ENCODE measurements at regions not wholly inside any gene's neighbourhood (a gene's known extent, or its start where the extent isn't known, plus 50 kb on each side); places are given as distances from the start of the nearest gene placed in this dataset.

DNA sequence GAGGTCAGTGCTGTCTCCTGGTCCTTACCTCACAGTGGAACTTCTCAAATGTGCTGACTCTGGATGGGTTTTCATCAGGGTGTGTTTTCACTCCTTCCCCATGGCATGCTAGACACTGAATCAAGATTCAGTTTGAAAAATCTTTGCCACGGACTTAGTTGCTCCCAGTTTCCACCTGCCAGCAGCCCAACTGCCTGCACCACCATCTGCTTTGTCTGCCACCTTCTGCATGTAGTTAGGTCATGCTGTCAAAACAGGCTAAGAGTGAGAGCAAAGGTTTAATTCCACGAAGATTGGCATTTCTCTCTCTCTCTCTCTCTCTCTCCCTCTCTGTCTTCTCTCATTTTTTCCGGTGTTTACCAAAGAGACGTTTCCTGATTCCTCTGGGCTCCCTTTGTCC lies 258.0 kb upstream of the EDNRA start:
- TF ChIP-seq CTCF (IDR thresholded peaks at IDR 0.05): no peak
- TF ChIP-seq POLR2AphosphoS5 (IDR thresholded peaks at IDR 0.05): no peak

Data from prostate gland (tissue), 2 donors.